Spleen (tissue), 7 donors: ENCODE measurements at regions not wholly inside any gene's neighbourhood (a gene's known extent, or its start where the extent isn't known, plus 50 kb on each side); places are given as distances from the start of the nearest gene placed in this dataset.

Experiments used
- POLR2A ChIP-seq, 3 donors: fragments of 450-650 bp; IDR thresholded peaks; one replicate each; pipeline ENCODE4 v1.5.1; 2017; ENCODE audit warnings: antibody characterized with exemption in 3 of 3, mild to moderate bottlenecking in 1 of 3
- TF ChIP-seq, protein P1 (sequence below), 11 experiments: fragments of 200-600 bp in 7 of 11; fragments of 450-650 bp in 4 of 11; sonication (generic) in 4 of 11; IDR thresholded peaks in 8 of 11; conservative IDR thresholded peaks in 3 of 11; 1 replicate in 7 of 11; 2 replicates in 4 of 11; pipeline versions ENCODE4 v1.4.0 to v1.8.0; 2016 to 2021; ENCODE audit warnings: antibody characterized with exemption in 11 of 11, inconsistent platforms in 4 of 11, mild to moderate bottlenecking in 1 of 11
- donor health status: DM: no; HTN: no; CAD: no; lungs with moderate emphysema.
- donor health status: DM: no; HTN: no; CAD: no.
- donor health status: DM: no; HTN: no; CAD: no.

DNA sequence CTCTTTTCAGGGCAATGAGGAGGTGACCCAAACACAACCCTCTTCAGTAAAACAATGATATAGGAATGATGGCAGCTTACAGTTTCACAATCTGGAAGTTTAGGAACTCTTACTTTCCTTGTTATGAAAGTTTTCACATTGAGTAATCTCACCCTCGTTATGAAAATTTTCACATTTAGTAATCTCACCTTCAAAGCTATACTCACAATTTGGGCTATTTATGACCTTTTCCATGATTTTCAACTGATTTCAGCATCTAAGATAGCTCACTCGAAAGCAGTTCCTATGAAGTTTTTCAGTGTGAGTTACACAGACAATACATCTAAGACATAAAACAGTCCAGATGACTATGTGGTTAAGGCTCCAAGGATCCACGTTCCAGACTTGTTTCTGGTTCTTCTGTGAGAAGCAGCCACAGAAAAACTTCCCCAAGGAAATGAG, 57.1 kb downstream of the FOXD1 start:
- TF ChIP-seq, protein P1, sequence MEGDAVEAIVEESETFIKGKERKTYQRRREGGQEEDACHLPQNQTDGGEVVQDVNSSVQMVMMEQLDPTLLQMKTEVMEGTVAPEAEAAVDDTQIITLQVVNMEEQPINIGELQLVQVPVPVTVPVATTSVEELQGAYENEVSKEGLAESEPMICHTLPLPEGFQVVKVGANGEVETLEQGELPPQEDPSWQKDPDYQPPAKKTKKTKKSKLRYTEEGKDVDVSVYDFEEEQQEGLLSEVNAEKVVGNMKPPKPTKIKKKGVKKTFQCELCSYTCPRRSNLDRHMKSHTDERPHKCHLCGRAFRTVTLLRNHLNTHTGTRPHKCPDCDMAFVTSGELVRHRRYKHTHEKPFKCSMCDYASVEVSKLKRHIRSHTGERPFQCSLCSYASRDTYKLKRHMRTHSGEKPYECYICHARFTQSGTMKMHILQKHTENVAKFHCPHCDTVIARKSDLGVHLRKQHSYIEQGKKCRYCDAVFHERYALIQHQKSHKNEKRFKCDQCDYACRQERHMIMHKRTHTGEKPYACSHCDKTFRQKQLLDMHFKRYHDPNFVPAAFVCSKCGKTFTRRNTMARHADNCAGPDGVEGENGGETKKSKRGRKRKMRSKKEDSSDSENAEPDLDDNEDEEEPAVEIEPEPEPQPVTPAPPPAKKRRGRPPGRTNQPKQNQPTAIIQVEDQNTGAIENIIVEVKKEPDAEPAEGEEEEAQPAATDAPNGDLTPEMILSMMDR (IDR thresholded peaks at IDR 0.05 in 8 of 11, conservative IDR thresholded peaks at IDR 0.05 in 3 of 11) = no peak
- TF ChIP-seq POLR2A (IDR thresholded peaks at IDR 0.05) = no peak
